HepG2 (cell line): ENCODE measurements at regions not wholly inside any gene's neighbourhood (a gene's known extent, or its start where the extent isn't known, plus 50 kb on each side); places are given as distances from the start of the nearest gene placed in this dataset.

Experiments used
- CHD4 ChIP-seq: fragments of 200-600 bp; sonication (generic); IDR thresholded peaks from 2 replicates; pipeline ENCODE4 v1.7.0; 2017; ENCODE audit warnings: mild to moderate bottlenecking, low read length, borderline replicate concordance
- TF ChIP-seq, protein P1 (sequence below): sonication (generic); formaldehyde crosslinking; IDR thresholded peaks from 2 replicates; pipeline ENCODE4 v1.4.0; 2020; ENCODE audit warnings: low read depth, missing genetic modification reagents

DNA sequence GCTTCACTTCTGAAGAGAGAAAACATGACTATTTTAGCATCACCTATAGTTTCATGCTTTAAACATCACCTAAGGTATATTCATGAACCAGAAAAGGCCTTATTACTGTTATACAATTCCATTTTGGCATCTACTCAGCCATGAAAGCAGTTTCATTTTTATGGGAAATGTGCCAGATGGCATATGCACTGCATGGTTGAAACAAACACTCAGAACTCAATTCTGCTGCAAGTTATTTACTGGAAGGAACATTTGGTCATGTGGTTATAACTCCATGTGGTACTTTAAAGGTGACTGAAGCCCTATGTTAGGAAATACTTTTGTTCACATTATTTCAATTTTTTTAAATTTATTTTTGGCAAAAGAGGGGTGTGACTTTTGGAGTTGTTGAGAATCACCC, 287.5 kb upstream of the CRIM1 start:
- TF ChIP-seq, protein P1, sequence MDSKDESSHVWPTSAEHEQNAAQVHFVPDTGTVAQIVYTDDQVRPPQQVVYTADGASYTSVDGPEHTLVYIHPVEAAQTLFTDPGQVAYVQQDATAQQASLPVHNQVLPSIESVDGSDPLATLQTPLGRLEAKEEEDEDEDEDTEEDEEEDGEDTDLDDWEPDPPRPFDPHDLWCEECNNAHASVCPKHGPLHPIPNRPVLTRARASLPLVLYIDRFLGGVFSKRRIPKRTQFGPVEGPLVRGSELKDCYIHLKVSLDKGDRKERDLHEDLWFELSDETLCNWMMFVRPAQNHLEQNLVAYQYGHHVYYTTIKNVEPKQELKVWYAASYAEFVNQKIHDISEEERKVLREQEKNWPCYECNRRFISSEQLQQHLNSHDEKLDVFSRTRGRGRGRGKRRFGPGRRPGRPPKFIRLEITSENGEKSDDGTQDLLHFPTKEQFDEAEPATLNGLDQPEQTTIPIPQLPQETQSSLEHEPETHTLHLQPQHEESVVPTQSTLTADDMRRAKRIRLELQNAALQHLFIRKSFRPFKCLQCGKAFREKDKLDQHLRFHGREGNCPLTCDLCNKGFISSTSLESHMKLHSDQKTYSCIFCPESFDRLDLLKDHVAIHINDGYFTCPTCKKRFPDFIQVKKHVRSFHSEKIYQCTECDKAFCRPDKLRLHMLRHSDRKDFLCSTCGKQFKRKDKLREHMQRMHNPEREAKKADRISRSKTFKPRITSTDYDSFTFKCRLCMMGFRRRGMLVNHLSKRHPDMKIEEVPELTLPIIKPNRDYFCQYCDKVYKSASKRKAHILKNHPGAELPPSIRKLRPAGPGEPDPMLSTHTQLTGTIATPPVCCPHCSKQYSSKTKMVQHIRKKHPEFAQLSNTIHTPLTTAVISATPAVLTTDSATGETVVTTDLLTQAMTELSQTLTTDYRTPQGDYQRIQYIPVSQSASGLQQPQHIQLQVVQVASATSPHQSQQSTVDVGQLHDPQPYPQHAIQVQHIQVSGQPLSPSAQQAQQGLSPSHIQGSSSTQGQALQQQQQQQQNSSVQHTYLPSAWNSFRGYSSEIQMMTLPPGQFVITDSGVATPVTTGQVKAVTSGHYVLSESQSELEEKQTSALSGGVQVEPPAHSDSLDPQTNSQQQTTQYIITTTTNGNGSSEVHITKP (CRISPR knock-in tag) = no peak
- no peak for TF ChIP-seq CHD4
